GM12872 (cell line): ENCODE measurements at regions not wholly inside any gene's neighbourhood (a gene's known extent, or its start where the extent isn't known, plus 50 kb on each side); places are given as distances from the start of the nearest gene placed in this dataset.

Experiments used
- CTCF ChIP-seq: IDR thresholded peaks from 3 replicates; pipeline ENCODE4 v1.5.1; 2011; ENCODE audit warnings: low read depth, mild to moderate bottlenecking, low read length, moderate library complexity; ENCODE audit not compliant: insufficient read depth

GRCh38 chr14:81938341-81938740 is 404.7 kb upstream of the SEL1L start:
- TF ChIP-seq CTCF, result no peak

GRCh38 chr14:81940651-81941050 is 407.0 kb upstream of the SEL1L start:
- TF ChIP-seq CTCF, result no peak

GRCh38 chr14:81942071-81942470 is 408.4 kb upstream of the SEL1L start:
- TF ChIP-seq CTCF, result no peak

- TF ChIP-seq CTCF, result no peak
These were observed 412.7 kb upstream of the SEL1L start for GRCh38 chr14:81946375-81946774.

- no peak for TF ChIP-seq CTCF
These were observed 413.5 kb upstream of the SEL1L start for GRCh38 chr14:81946834-81947798.

GRCh38 chr14:81952917-81953316 is 419.3 kb upstream of the SEL1L start:
- no peak for TF ChIP-seq CTCF

GRCh38 chr14:81953419-81953818 is 419.8 kb upstream of the SEL1L start:
- TF ChIP-seq CTCF, result no peak
